ENCODE measurements at regions not wholly inside any gene's neighbourhood (a gene's known extent, or its start where the extent isn't known, plus 50 kb on each side); places are given as distances from the start of the nearest gene placed in this dataset.

DNA sequence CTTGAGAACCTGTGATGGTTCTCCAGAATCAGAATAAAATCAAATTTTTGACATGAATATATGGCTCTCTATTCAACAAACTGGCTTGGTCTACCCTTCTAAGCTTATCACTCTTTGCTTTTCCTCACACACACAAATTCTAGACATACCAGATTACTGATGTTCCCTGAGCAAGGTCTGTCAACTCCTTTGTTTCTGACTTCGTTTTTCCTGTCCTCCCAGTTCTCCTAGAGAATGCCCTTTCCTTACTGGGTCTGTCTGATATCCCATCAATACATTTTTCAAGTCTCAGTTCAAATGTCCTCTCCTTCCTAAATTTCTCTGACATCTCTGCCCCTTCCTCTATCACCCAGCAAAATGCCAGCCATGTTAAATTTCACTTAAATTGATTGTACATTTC is 202.1 kb upstream of the IGFBP7 start:
- TF ChIP-seq, protein P1, sequence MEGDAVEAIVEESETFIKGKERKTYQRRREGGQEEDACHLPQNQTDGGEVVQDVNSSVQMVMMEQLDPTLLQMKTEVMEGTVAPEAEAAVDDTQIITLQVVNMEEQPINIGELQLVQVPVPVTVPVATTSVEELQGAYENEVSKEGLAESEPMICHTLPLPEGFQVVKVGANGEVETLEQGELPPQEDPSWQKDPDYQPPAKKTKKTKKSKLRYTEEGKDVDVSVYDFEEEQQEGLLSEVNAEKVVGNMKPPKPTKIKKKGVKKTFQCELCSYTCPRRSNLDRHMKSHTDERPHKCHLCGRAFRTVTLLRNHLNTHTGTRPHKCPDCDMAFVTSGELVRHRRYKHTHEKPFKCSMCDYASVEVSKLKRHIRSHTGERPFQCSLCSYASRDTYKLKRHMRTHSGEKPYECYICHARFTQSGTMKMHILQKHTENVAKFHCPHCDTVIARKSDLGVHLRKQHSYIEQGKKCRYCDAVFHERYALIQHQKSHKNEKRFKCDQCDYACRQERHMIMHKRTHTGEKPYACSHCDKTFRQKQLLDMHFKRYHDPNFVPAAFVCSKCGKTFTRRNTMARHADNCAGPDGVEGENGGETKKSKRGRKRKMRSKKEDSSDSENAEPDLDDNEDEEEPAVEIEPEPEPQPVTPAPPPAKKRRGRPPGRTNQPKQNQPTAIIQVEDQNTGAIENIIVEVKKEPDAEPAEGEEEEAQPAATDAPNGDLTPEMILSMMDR (conservative IDR thresholded peaks at IDR 0.05) = no peak
- TF ChIP-seq ZFX (IDR thresholded peaks at IDR 0.05) = no peak
